Erythroblast (primary cell): ENCODE measurements at regions not wholly inside any gene's neighbourhood (a gene's known extent, or its start where the extent isn't known, plus 50 kb on each side); places are given as distances from the start of the nearest gene placed in this dataset.

ENCODE experiments used
- GATA1 ChIP-seq: IDR thresholded peaks from 2 replicates; pipeline ENCODE4 v1.6.1; 2011; ENCODE audit warnings: low read depth, mild to moderate bottlenecking, control low read depth, low read length, moderate library complexity
- POLR2A ChIP-seq: IDR thresholded peaks from 2 replicates; pipeline ENCODE4 v1.6.1; 2011; ENCODE audit warnings: mild to moderate bottlenecking, low read length

DNA sequence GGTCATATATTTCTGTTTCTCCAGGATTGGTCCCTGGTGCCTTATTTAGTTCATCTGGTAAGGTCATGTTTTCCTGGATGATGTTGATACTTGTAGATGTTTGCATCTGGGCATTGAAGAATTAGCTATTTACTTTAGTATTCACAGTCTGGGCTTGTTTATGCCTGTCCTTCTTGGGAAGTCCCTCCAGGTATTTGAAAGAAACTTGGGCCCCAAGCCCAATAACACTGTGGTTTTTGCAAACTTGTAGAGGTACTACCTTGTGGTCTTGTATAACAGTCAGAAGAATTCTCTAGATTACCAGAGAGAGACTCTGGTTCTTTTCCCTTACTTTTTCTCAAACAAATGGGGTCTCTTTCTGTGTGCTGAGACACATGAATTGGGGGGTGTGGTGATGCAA is 251.4 kb upstream of the B3GALT2 start:
- no peak for TF ChIP-seq POLR2A
- TF ChIP-seq GATA1: no peak
